Left hindlimb (tissue), 1 donor: ENCODE measurements at regions not wholly inside any gene's neighbourhood (a gene's known extent, or its start where the extent isn't known, plus 50 kb on each side); places are given as distances from the start of the nearest gene placed in this dataset.
A peak's percentile ranks its signal among the peaks of the same experiment; 100 is the strongest.

Experiments
- DNase-seq: peaks from one replicate; pipeline ENCODE4 v3.0.0-alpha.2; 2018

GRCh38 chr5:114184006-114184405 is 177.9 kb upstream of the KCNN2 start:
- DNase-seq = no peak

- peak; percentile 51 for DNase-seq
Observed at GRCh38 chr5:114185274-114185673, 176.6 kb upstream of the KCNN2 start.

GRCh38 chr5:114191441-114191840 is 170.4 kb upstream of the KCNN2 start:
- no peak for DNase-seq

- DNase-seq = no peak
Observed at GRCh38 chr5:114192108-114192507, 169.8 kb upstream of the KCNN2 start.

GRCh38 chr5:114201332-114201731 is 160.5 kb upstream of the KCNN2 start:
- no peak for DNase-seq

GRCh38 chr5:114204923-114205322 is 156.9 kb upstream of the KCNN2 start:
- no peak for DNase-seq

- DNase-seq = no peak
Observed at GRCh38 chr5:114206640-114207039, 155.2 kb upstream of the KCNN2 start.

GRCh38 chr5:114207615-114208014 is 154.3 kb upstream of the KCNN2 start:
- no peak for DNase-seq

- no peak for DNase-seq
Observed at GRCh38 chr5:114208120-114208519, 153.8 kb upstream of the KCNN2 start.

GRCh38 chr5:114208588-114208987 is 153.3 kb upstream of the KCNN2 start:
- no peak for DNase-seq

GRCh38 chr5:114210662-114211061 is 151.2 kb upstream of the KCNN2 start:
- no peak for DNase-seq

GRCh38 chr5:114221807-114222206 is 140.1 kb upstream of the KCNN2 start:
- DNase-seq = no peak

GRCh38 chr5:114223866-114224265 is 138.0 kb upstream of the KCNN2 start:
- no peak for DNase-seq

GRCh38 chr5:114237766-114238165 is 124.1 kb upstream of the KCNN2 start:
- no peak for DNase-seq

GRCh38 chr5:114238771-114239313 is 123.0 kb upstream of the KCNN2 start:
- no peak for DNase-seq

- DNase-seq = no peak
Observed at GRCh38 chr5:114243281-114243971, 118.4 kb upstream of the KCNN2 start.

- no peak for DNase-seq
Observed at GRCh38 chr5:114243972-114244317, 117.9 kb upstream of the KCNN2 start.

- DNase-seq = no peak
Observed at GRCh38 chr5:114249823-114250222, 112.0 kb upstream of the KCNN2 start.

GRCh38 chr5:114250536-114250935 is 111.3 kb upstream of the KCNN2 start:
- DNase-seq = no peak

GRCh38 chr5:114252226-114252625 is 109.6 kb upstream of the KCNN2 start:
- DNase-seq = no peak

GRCh38 chr5:114255260-114255659 is 106.6 kb upstream of the KCNN2 start:
- DNase-seq = no peak

GRCh38 chr5:114261989-114262388 is 99.9 kb upstream of the KCNN2 start:
- no peak for DNase-seq

- no peak for DNase-seq
Observed at GRCh38 chr5:114265432-114266060, 96.3 kb upstream of the KCNN2 start.

- DNase-seq = no peak
Observed at GRCh38 chr5:114266374-114266773, 95.5 kb upstream of the KCNN2 start.

GRCh38 chr5:114296191-114296590 is 65.7 kb upstream of the KCNN2 start:
- no peak for DNase-seq
